IMR-90 (cell line): ENCODE measurements at regions not wholly inside any gene's neighbourhood (a gene's known extent, or its start where the extent isn't known, plus 50 kb on each side); places are given as distances from the start of the nearest gene placed in this dataset.

Source experiments
- ATAC-seq: fragments of 200-7000 bp; cut with Tn5 transposase; 2 replicates; pipeline ENCODE4 v1.9.1; 2020; ENCODE audit warnings: low read depth, mild to moderate bottlenecking, moderate library complexity
- BruUV-seq: library from RNA; stranded (reverse); fragments of 400-500 nt; replicated peaks from 2 replicates; lab custom pipeline; 2021; lab: Mats Ljungman, UMichigan
- CTCF ChIA-PET: fragments of 300-600 bp; formaldehyde crosslinking; extraction: SDS; loops from one replicate; lab custom pipeline; 2021; ENCODE audit warnings: antibody characterized with exemption; lab: Yijun Ruan, JAX
- POLR2A ChIA-PET: fragments of 300-600 bp; sonication (Branson Sonifier 250); formaldehyde crosslinking; loops from one replicate; lab custom pipeline; 2022; ENCODE audit warnings: antibody characterized with exemption; ENCODE audit not compliant: unreplicated experiment; lab: Charles Lee
- DNase-seq: peaks from one replicate; pipeline ENCODE4 v3.0.0; 2013
- H2AFZ ChIP-seq: replicated peaks from 2 replicates; pipeline ENCODE3; 2013; ENCODE audit warnings: low read length, mild to moderate bottlenecking; ENCODE audit not compliant: poor library complexity
- H2AK5ac ChIP-seq: 2 replicates; pipeline ENCODE4 v1.6.1; 2013; ENCODE audit warnings: low read depth, low read length, inconsistent platforms
- H2AK9ac ChIP-seq: replicated peaks from 2 replicates; pipeline ENCODE3; 2013; ENCODE audit warnings: mild to moderate bottlenecking, low read depth, low read length, moderate library complexity; ENCODE audit not compliant: poor library complexity
- H2BK120ac ChIP-seq: 2 replicates; pipeline ENCODE4 v1.6.1; 2013; ENCODE audit warnings: low read depth, low read length, inconsistent platforms
- H2BK15ac ChIP-seq: 3 replicates; pipeline ENCODE4 v1.6.1; 2013; ENCODE audit warnings: low read depth, low read length, inconsistent platforms
- H2BK20ac ChIP-seq: 2 replicates; pipeline ENCODE4 v1.6.1; 2013; ENCODE audit warnings: low read depth, mild to moderate bottlenecking, inconsistent platforms, low read length, moderate library complexity
- H2BK5ac ChIP-seq: 2 replicates; pipeline ENCODE4 v1.6.1; 2013; ENCODE audit warnings: mild to moderate bottlenecking, low read depth, low read length, inconsistent platforms; ENCODE audit not compliant: poor library complexity, severe bottlenecking
- H3K14ac ChIP-seq: replicated peaks from 2 replicates; pipeline ENCODE4 v1.6.1; 2013; ENCODE audit warnings: low read depth, low read length, inconsistent platforms
- H3K18ac ChIP-seq: 2 replicates; pipeline ENCODE4 v1.6.1; 2013; ENCODE audit warnings: low read depth, low read length, control low read depth
- H3K23ac ChIP-seq: 2 replicates; pipeline ENCODE4 v1.6.1; 2013; ENCODE audit warnings: low read depth, low read length, inconsistent platforms
- H3K27ac ChIP-seq: 2 replicates; pipeline ENCODE4 v1.5.1; 2013; ENCODE audit warnings: mild to moderate bottlenecking, control low read depth, low read length; ENCODE audit not compliant: insufficient read depth
- H3K27me3 ChIP-seq: 2 replicates; pipeline ENCODE4 v1.6.1; 2013; ENCODE audit warnings: low read length; ENCODE audit not compliant: control insufficient read depth, insufficient read depth
- H3K36me3 ChIP-seq: 2 replicates; pipeline ENCODE4 v1.6.1; 2013; ENCODE audit warnings: low read length, mixed read lengths; ENCODE audit not compliant: control insufficient read depth, insufficient read depth
- H3K4ac ChIP-seq: 2 replicates; pipeline ENCODE4 v1.6.1; 2013; ENCODE audit warnings: low read depth, low read length, inconsistent platforms
- H3K4me1 ChIP-seq: 2 replicates; pipeline ENCODE4 v1.6.1; 2013; ENCODE audit warnings: low read length, mixed read lengths; ENCODE audit not compliant: control insufficient read depth, insufficient read depth
- H3K4me2 ChIP-seq: 2 replicates; pipeline ENCODE4 v1.6.1; 2013; ENCODE audit warnings: low read depth, mild to moderate bottlenecking, control low read depth, low read length, moderate library complexity
- H3K4me3 ChIP-seq: 2 replicates; pipeline ENCODE4 v1.5.1; 2013; ENCODE audit warnings: low read depth, mild to moderate bottlenecking, control low read depth, low read length, moderate library complexity; ENCODE audit not compliant: insufficient read depth
- H3K56ac ChIP-seq: 2 replicates; pipeline ENCODE4 v1.6.1; 2013; ENCODE audit warnings: low read length, inconsistent platforms; ENCODE audit not compliant: insufficient read depth; ENCODE audit errors: extremely low read depth
- H3K79me1 ChIP-seq, 2 experiments: 2 replicates each; pipeline ENCODE4 v1.6.1; 2013; ENCODE audit warnings: low read length in 2 of 2, inconsistent platforms in 1 of 2, low read depth in 1 of 2
- H3K9ac ChIP-seq: 2 replicates; pipeline ENCODE4 v1.6.1; 2013; ENCODE audit warnings: low read depth, low read length, control low read depth
- H3K9me1 ChIP-seq: 2 replicates; pipeline ENCODE4 v1.6.1; 2013; ENCODE audit warnings: low read length, inconsistent platforms; ENCODE audit not compliant: insufficient read depth
- H3K9me3 ChIP-seq: 2 replicates; pipeline ENCODE4 v1.6.1; 2013; ENCODE audit warnings: low read length; ENCODE audit not compliant: control insufficient read depth, insufficient read depth
- H4K20me1 ChIP-seq: 2 replicates; pipeline ENCODE4 v1.6.1; 2013; ENCODE audit warnings: low read length, inconsistent platforms; ENCODE audit not compliant: insufficient read depth
- H4K5ac ChIP-seq: 2 replicates; pipeline ENCODE4 v1.6.1; 2013; ENCODE audit warnings: mild to moderate bottlenecking, low read depth, low read length, control low read depth
- H4K8ac ChIP-seq, 2 experiments: 2 replicates each; pipeline ENCODE4 v1.6.1; 2013; ENCODE audit warnings: low read depth in 2 of 2, low read length in 2 of 2, control low read depth in 1 of 2, inconsistent platforms in 1 of 2
- H4K91ac ChIP-seq: 2 replicates; pipeline ENCODE4 v1.6.1; 2013; ENCODE audit warnings: low read depth, low read length, inconsistent platforms; ENCODE audit not compliant: insufficient read depth
- BHLHE40 ChIP-seq: fragments of 150-350 bp; IDR thresholded peaks from 2 replicates; pipeline ENCODE4 v1.6.1; 2016; ENCODE audit warnings: mild to moderate bottlenecking, low read depth, low read length
- CEBPB ChIP-seq: IDR thresholded peaks from 2 replicates; pipeline ENCODE4 v1.6.1; 2012; ENCODE audit warnings: low read depth, low read length, improper control_type of control experiment
- CHD1 ChIP-seq: IDR thresholded peaks from 2 replicates; pipeline ENCODE4 v1.6.1; 2012; ENCODE audit warnings: low read depth, low read length, improper control_type of control experiment
- FOS ChIP-seq: fragments of 150-350 bp; IDR thresholded peaks from 2 replicates; pipeline ENCODE4 v1.6.1; 2016; ENCODE audit warnings: low read depth, low read length
- MAFK ChIP-seq: IDR thresholded peaks from 2 replicates; pipeline ENCODE4 v1.6.1; 2012; ENCODE audit warnings: low read depth, low read length, improper control_type of control experiment
- MAZ ChIP-seq: IDR thresholded peaks from 2 replicates; pipeline ENCODE4 v1.6.1; 2012; ENCODE audit warnings: low read depth, mild to moderate bottlenecking, low read length, improper control_type of control experiment, moderate library complexity, borderline replicate concordance
- MXI1 ChIP-seq: IDR thresholded peaks from 2 replicates; pipeline ENCODE4 v1.6.1; 2012; ENCODE audit warnings: low read depth, mild to moderate bottlenecking, low read length, moderate library complexity, borderline replicate concordance
- NFE2L2 ChIP-seq: fragments of 150-350 bp; IDR thresholded peaks from 2 replicates; pipeline ENCODE4 v1.6.1; 2016; ENCODE audit warnings: low read depth, mild to moderate bottlenecking, low read length
- POLR2A ChIP-seq: IDR thresholded peaks from 2 replicates; pipeline ENCODE4 v1.6.1; 2012; ENCODE audit warnings: mild to moderate bottlenecking, low read depth, low read length
- RAD21 ChIP-seq: IDR thresholded peaks from 2 replicates; pipeline ENCODE4 v1.6.1; 2012; ENCODE audit warnings: low read length, improper control_type of control experiment
- RCOR1 ChIP-seq: IDR thresholded peaks from 2 replicates; pipeline ENCODE4 v1.6.1; 2012; ENCODE audit warnings: mild to moderate bottlenecking, low read length, improper control_type of control experiment; ENCODE audit not compliant: insufficient replicate concordance
- SMC3 ChIP-seq: fragments of 150-350 bp; IDR thresholded peaks from 2 replicates; pipeline ENCODE4 v1.6.1; 2016; ENCODE audit warnings: low read depth, mild to moderate bottlenecking, antibody characterized with exemption, low read length, moderate library complexity
- USF2 ChIP-seq: fragments of 150-350 bp; IDR thresholded peaks from 2 replicates; pipeline ENCODE4 v1.6.1; 2017; ENCODE audit warnings: mild to moderate bottlenecking, antibody characterized with exemption, low read length, low read depth
- WGBS, 2 experiments: methylation state at CpG; one replicate each; pipeline versions ENCODE4 v1.1.5 to v1.1.7; 2013; ENCODE audit warnings: missing lambda C conversion rate in 2 of 2; ENCODE audit not compliant: insufficient read length in 1 of 2; ENCODE audit errors: extremely low coverage in 2 of 2; 5-methylcytosine and 5-hydroxymethylcytosine counted together
- dilution Hi-C: fragments of 300-500 bp; cut with HindIII; formaldehyde crosslinking; loops from one replicate; pipeline ENCODE4 v1.14.3; 2018; ENCODE audit warnings: low sequenced_read_pairs; ENCODE audit not compliant: unreplicated experiment
- in situ Hi-C: fragments of 300-500 bp; cut with MboI; formaldehyde crosslinking; loops from 3 replicates; pipeline ENCODE4 v1.14.3; 2019; ENCODE audit warnings: low sequenced_read_pairs, inconsistent platforms, mixed read lengths
- intact Hi-C: fragments of 100-400 bp; cut with micrococcal nuclease; formaldehyde crosslinking; loops from 2 replicates; pipeline ENCODE4 v1.10.0; 2022
- TF ChIP-seq, protein P1 (sequence below): fragments of 150-350 bp; IDR thresholded peaks from 2 replicates; pipeline ENCODE4 v1.6.1; 2016; ENCODE audit warnings: low read depth, mild to moderate bottlenecking, low read length, moderate library complexity, borderline replicate concordance
- TF ChIP-seq, protein P2 (sequence below): conservative IDR thresholded peaks from 2 replicates; pipeline ENCODE4 v1.5.1; 2012; ENCODE audit warnings: mild to moderate bottlenecking, low read depth, low read length, improper control_type of control experiment

DNA sequence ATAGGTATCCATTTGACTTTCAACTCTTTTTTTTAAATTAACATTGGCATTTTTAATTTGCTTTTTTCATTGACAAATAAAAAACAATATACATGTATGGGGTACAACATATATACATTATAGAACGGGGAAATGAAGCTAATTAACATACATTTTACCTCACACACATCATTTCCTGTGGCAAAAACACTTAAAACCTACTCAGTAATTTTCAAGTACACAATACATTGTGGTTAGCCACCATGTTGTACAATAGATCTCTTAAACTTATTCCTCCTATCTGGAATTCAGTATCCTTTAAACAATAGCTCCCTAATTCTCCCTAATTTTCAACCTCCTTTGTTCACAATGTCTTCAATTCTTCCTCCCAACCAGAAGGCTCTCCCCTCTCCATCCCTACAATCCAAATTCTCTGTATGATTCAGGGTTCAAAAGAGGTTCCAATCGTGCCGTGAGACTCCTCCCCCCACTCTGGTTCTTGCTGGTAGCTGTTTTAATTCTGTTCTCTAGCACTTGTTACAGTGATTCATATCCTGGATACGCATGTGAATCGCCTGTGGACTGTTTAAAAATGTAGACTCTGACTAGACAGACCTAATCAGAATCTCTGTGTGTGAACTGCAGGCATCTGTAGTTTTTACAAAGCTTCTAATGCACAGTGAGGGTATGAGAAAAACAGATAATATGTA is 87.6 kb upstream of the DUSP10 start:
- Histone ChIP-seq H3K18ac (peak overlapping the region; percentile 98; the same call in 1 of the 2 replicates), H3K14ac (peak overlapping the region; percentile 96), H3K9me1 (peaks cover 14% of the 10 kb centered on the region), H3K23ac (peak overlapping the region; percentile 93), H2BK120ac (peak overlapping the region; percentile 97), H3K4me1 (peaks cover 20% of the 10 kb centered on the region), H3K36me3 (no peaks in the 10 kb centered on the region), H3K56ac (peak overlapping the region; percentile 36; the same call in 1 of the 2 replicates), H2BK5ac (peak overlapping the region; percentile 87), H2BK15ac (peak overlapping the region; percentile 100), H2AK5ac (peak overlapping the region; percentile 99), H2AK9ac (peak overlapping the region; percentile 74), H4K8ac (peak overlapping the region; percentile 76 to 93), H3K9me3 (no peaks in the 10 kb centered on the region), H4K5ac (peak overlapping the region; percentile 94; the same call in 1 of the 2 replicates), H3K4me3 (no peak overlapping the region), H4K91ac (peak overlapping the region; percentile 96), H3K9ac (no peak overlapping the region), H3K79me1 (no peaks in the 10 kb centered on the region), H3K4ac (peak overlapping the region; percentile 96), H4K20me1 (no peaks in the 10 kb centered on the region), H2BK20ac (peak overlapping the region; percentile 97), H3K27ac (peak overlapping the region; percentile 58; the same call in 1 of the 2 replicates), H3K4me2 (peak overlapping the region; percentile 69), H2AFZ (no peak overlapping the region), H3K27me3 (no peaks in the 10 kb centered on the region)
- peak; percentile 94 for ATAC-seq
- in situ Hi-C loops, result no loop called here
- TF ChIP-seq USF2 (no peak), POLR2A (peak; percentile 29), RAD21 (peak; percentile 46), NFE2L2 (peak; percentile 24; the same call in 1 of the 2 replicates), CHD1 (no peak), FOS (peak; percentile 92), BHLHE40 (peak; percentile 88), MAFK (peak; percentile 31; the same call in 1 of the 2 replicates), MXI1 (no peak), MAZ (0 out of 2 replicates have a peak, but pooled peaks have one; percentile 37), CEBPB (no peak), SMC3 (peak; percentile 42), RCOR1 (peak; percentile 87)
- TF ChIP-seq, protein P1, sequence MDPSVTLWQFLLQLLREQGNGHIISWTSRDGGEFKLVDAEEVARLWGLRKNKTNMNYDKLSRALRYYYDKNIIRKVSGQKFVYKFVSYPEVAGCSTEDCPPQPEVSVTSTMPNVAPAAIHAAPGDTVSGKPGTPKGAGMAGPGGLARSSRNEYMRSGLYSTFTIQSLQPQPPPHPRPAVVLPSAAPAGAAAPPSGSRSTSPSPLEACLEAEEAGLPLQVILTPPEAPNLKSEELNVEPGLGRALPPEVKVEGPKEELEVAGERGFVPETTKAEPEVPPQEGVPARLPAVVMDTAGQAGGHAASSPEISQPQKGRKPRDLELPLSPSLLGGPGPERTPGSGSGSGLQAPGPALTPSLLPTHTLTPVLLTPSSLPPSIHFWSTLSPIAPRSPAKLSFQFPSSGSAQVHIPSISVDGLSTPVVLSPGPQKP, result no peak
- TF ChIP-seq, protein P2, sequence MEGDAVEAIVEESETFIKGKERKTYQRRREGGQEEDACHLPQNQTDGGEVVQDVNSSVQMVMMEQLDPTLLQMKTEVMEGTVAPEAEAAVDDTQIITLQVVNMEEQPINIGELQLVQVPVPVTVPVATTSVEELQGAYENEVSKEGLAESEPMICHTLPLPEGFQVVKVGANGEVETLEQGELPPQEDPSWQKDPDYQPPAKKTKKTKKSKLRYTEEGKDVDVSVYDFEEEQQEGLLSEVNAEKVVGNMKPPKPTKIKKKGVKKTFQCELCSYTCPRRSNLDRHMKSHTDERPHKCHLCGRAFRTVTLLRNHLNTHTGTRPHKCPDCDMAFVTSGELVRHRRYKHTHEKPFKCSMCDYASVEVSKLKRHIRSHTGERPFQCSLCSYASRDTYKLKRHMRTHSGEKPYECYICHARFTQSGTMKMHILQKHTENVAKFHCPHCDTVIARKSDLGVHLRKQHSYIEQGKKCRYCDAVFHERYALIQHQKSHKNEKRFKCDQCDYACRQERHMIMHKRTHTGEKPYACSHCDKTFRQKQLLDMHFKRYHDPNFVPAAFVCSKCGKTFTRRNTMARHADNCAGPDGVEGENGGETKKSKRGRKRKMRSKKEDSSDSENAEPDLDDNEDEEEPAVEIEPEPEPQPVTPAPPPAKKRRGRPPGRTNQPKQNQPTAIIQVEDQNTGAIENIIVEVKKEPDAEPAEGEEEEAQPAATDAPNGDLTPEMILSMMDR, result no peak
- intact Hi-C loops, result no loop called here
- dilution Hi-C loops, result no loop called here
- ChIA-PET POLR2A (no interaction called here), CTCF (interaction anchor here (0.7 kb wide), 1 partner anchor 887 kb away, joined by 7 read pairs; no protein-coding TSS in a partner anchor)
- no TSS peak for BruUV-seq
- no CpG with 5 or more reads among the region's 5 CpGs for WGBS, 2 experiments
- peak; percentile 97 for DNase-seq
